CD14-positive monocyte (primary cell): ENCODE measurements at regions not wholly inside any gene's neighbourhood (a gene's known extent, or its start where the extent isn't known, plus 50 kb on each side); places are given as distances from the start of the nearest gene placed in this dataset.

Source experiments
- DNase-seq, 3 donors: peaks; one replicate each; pipeline ENCODE4 v3.0.0-alpha.2; 2011 to 2022
- H2AFZ ChIP-seq: 2 replicates; pipeline ENCODE4 v1.6.0; 2012; ENCODE audit warnings: mild to moderate bottlenecking, low read depth, low read length, inconsistent platforms; ENCODE audit not compliant: insufficient read depth, poor library complexity, severe bottlenecking
- H3K27ac ChIP-seq, 2 donors: 1 replicate in 1 of 2; 2 replicates in 1 of 2; pipeline ENCODE4 v1.5.1; 2012 to 2013; ENCODE audit warnings: low read length in 2 of 2, control low read depth in 1 of 2, inconsistent platforms in 1 of 2, low read depth in 1 of 2, mild to moderate bottlenecking in 1 of 2
- H3K27me3 ChIP-seq, 2 donors: one replicate each; pipeline versions ENCODE4 v1.6.0 to v1.6.1; 2011 to 2013; ENCODE audit warnings: low read length in 2 of 2; ENCODE audit not compliant: control insufficient read depth in 2 of 2, insufficient read depth in 2 of 2
- H3K36me3 ChIP-seq, 2 donors: replicated peaks in 1 of 2; 1 replicate in 1 of 2; 2 replicates in 1 of 2; pipeline versions ENCODE4 v1.5.1 to v1.6.1; 2012 to 2013; ENCODE audit warnings: low read length in 2 of 2, control low read depth in 1 of 2, inconsistent platforms in 1 of 2, mild to moderate bottlenecking in 1 of 2; ENCODE audit not compliant: insufficient read depth in 2 of 2, control insufficient read depth in 1 of 2
- H3K4me1 ChIP-seq, 2 donors: 1 replicate in 1 of 2; 2 replicates in 1 of 2; pipeline versions ENCODE4 v1.5.1 to v1.6.1; 2012 to 2013; ENCODE audit warnings: low read length in 2 of 2, control low read depth in 1 of 2, inconsistent platforms in 1 of 2, mild to moderate bottlenecking in 1 of 2, moderate library complexity in 1 of 2; ENCODE audit not compliant: insufficient read depth in 2 of 2, control insufficient read depth in 1 of 2
- H3K4me2 ChIP-seq: replicated peaks from 2 replicates; pipeline ENCODE3; 2012; ENCODE audit warnings: low read length, moderate library complexity, mild to moderate bottlenecking; ENCODE audit not compliant: poor library complexity, severe bottlenecking; ENCODE audit errors: extremely low read depth
- H3K4me3 ChIP-seq, 3 experiments: fragments of 200-600 bp in 1 of 3; sonication (generic) in 1 of 3; replicated peaks in 1 of 3; 1 replicate in 2 of 3; 2 replicates in 1 of 3; pipeline ENCODE4 v1.5.1; 2011 to 2013; ENCODE audit warnings: low read length in 3 of 3, mild to moderate bottlenecking in 3 of 3, control low read depth in 2 of 3, low read depth in 2 of 3, inconsistent platforms in 1 of 3, moderate library complexity in 1 of 3
- H3K79me2 ChIP-seq: 2 replicates; pipeline ENCODE4 v1.6.0; 2012; ENCODE audit warnings: mild to moderate bottlenecking, control low read depth, inconsistent platforms, low read length, moderate library complexity; ENCODE audit not compliant: insufficient read depth
- H3K9ac ChIP-seq: 2 replicates; pipeline ENCODE4 v1.6.0; 2017; ENCODE audit warnings: low read length, mild to moderate bottlenecking; ENCODE audit not compliant: insufficient read depth, poor library complexity, severe bottlenecking
- H3K9me3 ChIP-seq, 2 donors: replicated peaks in 1 of 2; 1 replicate in 1 of 2; 2 replicates in 1 of 2; pipeline versions ENCODE4 v1.5.1 to v1.6.1; 2012 to 2013; ENCODE audit warnings: low read length in 2 of 2, control low read depth in 1 of 2; ENCODE audit not compliant: control insufficient read depth in 1 of 2, insufficient read depth in 1 of 2
- H4K20me1 ChIP-seq: 2 replicates; pipeline ENCODE4 v1.6.0; 2012; ENCODE audit warnings: mild to moderate bottlenecking, low read length, control low read depth, moderate library complexity; ENCODE audit not compliant: insufficient read depth
- H3K27ac Mint-ChIP-seq, 7 donors: one replicate each; pipeline ENCODE4 v1.8.0; 2020; ENCODE audit warnings: mild to moderate bottlenecking in 7 of 7, mixed read lengths in 7 of 7, moderate library complexity in 6 of 7, inconsistent platforms in 2 of 7
- H3K27me3 Mint-ChIP-seq, 3 donors: one replicate each; pipeline ENCODE4 v1.8.0; 2021 to 2022; ENCODE audit warnings: low read depth in 3 of 3, mild to moderate bottlenecking in 3 of 3, mixed read lengths in 3 of 3, moderate library complexity in 3 of 3, inconsistent platforms in 1 of 3
- H3K36me3 Mint-ChIP-seq, 2 donors: one replicate each; pipeline ENCODE4 v1.8.0; 2020; ENCODE audit warnings: mixed read lengths in 2 of 2, inconsistent platforms in 1 of 2, mild to moderate bottlenecking in 1 of 2
- H3K4me1 Mint-ChIP-seq: one replicate; pipeline ENCODE4 v1.8.0; 2020; ENCODE audit warnings: mild to moderate bottlenecking, mixed read lengths
- H3K4me3 Mint-ChIP-seq, 2 donors: one replicate each; pipeline ENCODE4 v1.8.0; 2020; ENCODE audit warnings: mild to moderate bottlenecking in 2 of 2, mixed read lengths in 2 of 2, moderate library complexity in 1 of 2
- H3K9me3 Mint-ChIP-seq, 7 donors: one replicate each; pipeline ENCODE4 v1.8.0; 2020 to 2022; ENCODE audit warnings: mixed read lengths in 7 of 7, mild to moderate bottlenecking in 6 of 7, moderate library complexity in 6 of 7, inconsistent platforms in 2 of 7
- WGBS: methylation state at CpG from one replicate; pipeline ENCODE4 v1.1.5; 2013; ENCODE audit warnings: missing lambda C conversion rate; ENCODE audit not compliant: insufficient coverage; 5-methylcytosine and 5-hydroxymethylcytosine counted together
- intact Hi-C, 2 donors: fragments of 100-400 bp; cut with micrococcal nuclease; formaldehyde crosslinking; loops; one replicate each; pipeline versions ENCODE4 v1.15.0 to v1.15.1; 2023
- TF ChIP-seq, protein P1 (sequence below): fragments of 200-600 bp; IDR thresholded peaks from one replicate; pipeline ENCODE4 v1.8.0; 2022; ENCODE audit warnings: antibody characterized with exemption, mild to moderate bottlenecking

DNA sequence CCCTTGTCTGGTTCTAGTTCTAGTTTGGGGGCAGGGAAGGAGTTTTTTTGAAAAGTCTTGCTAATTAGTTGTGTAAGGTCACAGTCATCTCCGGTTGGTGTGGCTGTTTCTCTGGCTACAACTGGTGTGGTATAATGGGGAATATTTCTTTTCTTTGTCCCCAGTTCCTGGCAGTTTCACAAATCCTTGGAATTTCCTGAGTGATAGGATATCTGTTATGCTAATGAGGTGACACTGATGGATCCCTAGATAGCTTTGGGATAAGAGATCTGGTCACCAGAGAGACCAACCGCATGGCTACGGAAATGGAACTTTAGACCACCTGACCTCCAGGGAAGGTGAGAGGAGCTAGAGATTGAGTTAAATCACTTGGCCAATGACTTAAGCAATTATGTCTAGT is 494.6 kb downstream of the ARHGEF28 start:
- Histone ChIP-seq H3K9me3 (peaks cover 0 to 3% of the 10 kb centered on the region in 2 donors), H3K36me3 (no peaks in the 10 kb centered on the region), H3K4me1 (no peaks in the 10 kb centered on the region), H3K27me3 (no peaks in the 10 kb centered on the region), H2AFZ (no peak overlapping the region), H3K4me3 (no peak overlapping the region), H4K20me1 (no peaks in the 10 kb centered on the region), H3K27ac (no peak overlapping the region), H3K9ac (no peak overlapping the region), H3K79me2 (no peaks in the 10 kb centered on the region), H3K4me2 (no peak overlapping the region)
- Mint-ChIP-seq H3K27ac (no peak overlapping the region), H3K36me3 (no peaks in the 10 kb centered on the region), H3K4me1 (no peaks in the 10 kb centered on the region), H3K27me3 (peaks cover 0 to 2% (median 0%) of the 10 kb centered on the region in 3 donors), H3K4me3 (no peak overlapping the region), H3K9me3 (peaks cover 0 to 7% (median 3%) of the 10 kb centered on the region in 7 donors)
- TF ChIP-seq, protein P1, sequence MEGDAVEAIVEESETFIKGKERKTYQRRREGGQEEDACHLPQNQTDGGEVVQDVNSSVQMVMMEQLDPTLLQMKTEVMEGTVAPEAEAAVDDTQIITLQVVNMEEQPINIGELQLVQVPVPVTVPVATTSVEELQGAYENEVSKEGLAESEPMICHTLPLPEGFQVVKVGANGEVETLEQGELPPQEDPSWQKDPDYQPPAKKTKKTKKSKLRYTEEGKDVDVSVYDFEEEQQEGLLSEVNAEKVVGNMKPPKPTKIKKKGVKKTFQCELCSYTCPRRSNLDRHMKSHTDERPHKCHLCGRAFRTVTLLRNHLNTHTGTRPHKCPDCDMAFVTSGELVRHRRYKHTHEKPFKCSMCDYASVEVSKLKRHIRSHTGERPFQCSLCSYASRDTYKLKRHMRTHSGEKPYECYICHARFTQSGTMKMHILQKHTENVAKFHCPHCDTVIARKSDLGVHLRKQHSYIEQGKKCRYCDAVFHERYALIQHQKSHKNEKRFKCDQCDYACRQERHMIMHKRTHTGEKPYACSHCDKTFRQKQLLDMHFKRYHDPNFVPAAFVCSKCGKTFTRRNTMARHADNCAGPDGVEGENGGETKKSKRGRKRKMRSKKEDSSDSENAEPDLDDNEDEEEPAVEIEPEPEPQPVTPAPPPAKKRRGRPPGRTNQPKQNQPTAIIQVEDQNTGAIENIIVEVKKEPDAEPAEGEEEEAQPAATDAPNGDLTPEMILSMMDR, result no peak
- 100% methylated on average over 3 of the region's 3 CpGs for WGBS
- no peak for DNase-seq
- intact Hi-C loops, result no loop called here

GRCh38 chr5:74118071-74118470 is 492.1 kb downstream of the ARHGEF28 start:
- peaks cover 0 to 3% of the 10 kb centered on the region in 2 donors for H3K9me3 ChIP-seq
- H3K9me3 Mint-ChIP-seq, result peaks cover 0 to 7% (median 3%) of the 10 kb centered on the region in 7 donors
- H3K36me3 ChIP-seq, result no peaks in the 10 kb centered on the region
- no peak overlapping the region for H3K27ac Mint-ChIP-seq
- no peaks in the 10 kb centered on the region for H4K20me1 ChIP-seq
- H3K4me3 ChIP-seq, result no peak overlapping the region
- no peaks in the 10 kb centered on the region for H3K4me1 Mint-ChIP-seq
- H3K27ac ChIP-seq, result no peak overlapping the region
- TF ChIP-seq, protein P1, result no peak
- DNase-seq, result no peak
- no peaks in the 10 kb centered on the region for H3K4me1 ChIP-seq
- H3K4me3 Mint-ChIP-seq, result no peak overlapping the region
- H3K27me3 Mint-ChIP-seq, result peaks cover 0 to 2% (median 0%) of the 10 kb centered on the region in 3 donors
- 100% methylated on average over 1 of the region's 2 CpGs for WGBS
- intact Hi-C loops, result no loop called here
- no peak overlapping the region for H3K4me2 ChIP-seq
- no peaks in the 10 kb centered on the region for H3K36me3 Mint-ChIP-seq
- no peak overlapping the region for H2AFZ ChIP-seq
- no peaks in the 10 kb centered on the region for H3K27me3 ChIP-seq
- no peak overlapping the region for H3K9ac ChIP-seq
- no peaks in the 10 kb centered on the region for H3K79me2 ChIP-seq
